ENCODE measurements at regions not wholly inside any gene's neighbourhood (a gene's known extent, or its start where the extent isn't known, plus 50 kb on each side); places are given as distances from the start of the nearest gene placed in this dataset.

- no peak for TF ChIP-seq POLR2AphosphoS5 (IDR thresholded peaks at IDR 0.05; ENCODE audit: low read depth, low read length)
- no peak for TF ChIP-seq POLR2A (IDR thresholded peaks at IDR 0.05; ENCODE audit: low read depth, low read length)
- no peak for TF ChIP-seq PAX5 (IDR thresholded peaks at IDR 0.05; ENCODE audit: insufficient read depth, low read length, severe bottlenecking)
Observed at GRCh38 chr12:102573237-102573636, 92.9 kb upstream of the IGF1 start.

Data from GM12891 (cell line).